ENCODE measurements at regions not wholly inside any gene's neighbourhood (a gene's known extent, or its start where the extent isn't known, plus 50 kb on each side); places are given as distances from the start of the nearest gene placed in this dataset.

- no peaks in the 10 kb centered on the region for H3K36me3 ChIP-seq (ENCODE audit: control insufficient read depth in 2 of 3, insufficient read depth in 3 of 3, low read length in 3 of 3)
These were observed 415.5 kb downstream of the LRATD1 start for GRCh38 chr2:15048000-15048399.

GRCh38 chr2:15049096-15049993 lies 416.8 kb downstream of the LRATD1 start:
- H3K27me3 ChIP-seq (ENCODE audit: control insufficient read depth, insufficient read depth, low read length) = no peaks in the 10 kb centered on the region
- H3K27ac ChIP-seq (ENCODE audit: low read depth in 2 of 2, low read length in 2 of 2) = no peak overlapping the region
- no peaks in the 10 kb centered on the region for H3K4me1 ChIP-seq (ENCODE audit: control insufficient read depth in 2 of 3, insufficient read depth in 2 of 3, low read depth in 1 of 3, low read length in 3 of 3)
- TF ChIP-seq CTCF (IDR thresholded peaks at IDR 0.05; ENCODE audit: borderline replicate concordance, extremely low read depth, insufficient read depth) = no peak
- no peak overlapping the region for H3K9ac ChIP-seq (ENCODE audit: low read length in 3 of 3)
- no peaks in the 10 kb centered on the region for H3K36me3 ChIP-seq (ENCODE audit: control insufficient read depth in 2 of 3, insufficient read depth in 3 of 3, low read length in 3 of 3)
- intact Hi-C loops (cut with DNase I) = no loop called here
- no peak for FAIRE-seq
- no peaks in the 10 kb centered on the region for H3K9me3 ChIP-seq (ENCODE audit: control insufficient read depth in 2 of 3, insufficient read depth in 1 of 3, low read length in 3 of 3)
- no peak overlapping the region for H3K4me3 ChIP-seq (ENCODE audit: low read length in 3 of 3)
- no peak for DNase-seq

More at GRCh38 chr2:15048000-15048399, 415.5 kb downstream of the LRATD1 start:
- no peaks in the 10 kb centered on the region for H3K9me3 ChIP-seq (ENCODE audit: control insufficient read depth in 2 of 3, insufficient read depth in 1 of 3, low read length in 3 of 3)
- DNase-seq = no peak
- no peak overlapping the region for H3K9ac ChIP-seq (ENCODE audit: low read length in 3 of 3)
- H3K4me3 ChIP-seq (ENCODE audit: low read length in 3 of 3) = no peak overlapping the region
- no peak for FAIRE-seq
- no peaks in the 10 kb centered on the region for H3K4me1 ChIP-seq (ENCODE audit: control insufficient read depth in 2 of 3, insufficient read depth in 2 of 3, low read depth in 1 of 3, low read length in 3 of 3)
- no peak overlapping the region for H3K27ac ChIP-seq (ENCODE audit: low read depth in 2 of 2, low read length in 2 of 2)
- H3K27me3 ChIP-seq (ENCODE audit: control insufficient read depth, insufficient read depth, low read length) = no peaks in the 10 kb centered on the region
- TF ChIP-seq CTCF (IDR thresholded peaks at IDR 0.05; ENCODE audit: borderline replicate concordance, extremely low read depth, insufficient read depth) = no peak
- intact Hi-C loops (cut with DNase I) = no loop called here

DNA sequence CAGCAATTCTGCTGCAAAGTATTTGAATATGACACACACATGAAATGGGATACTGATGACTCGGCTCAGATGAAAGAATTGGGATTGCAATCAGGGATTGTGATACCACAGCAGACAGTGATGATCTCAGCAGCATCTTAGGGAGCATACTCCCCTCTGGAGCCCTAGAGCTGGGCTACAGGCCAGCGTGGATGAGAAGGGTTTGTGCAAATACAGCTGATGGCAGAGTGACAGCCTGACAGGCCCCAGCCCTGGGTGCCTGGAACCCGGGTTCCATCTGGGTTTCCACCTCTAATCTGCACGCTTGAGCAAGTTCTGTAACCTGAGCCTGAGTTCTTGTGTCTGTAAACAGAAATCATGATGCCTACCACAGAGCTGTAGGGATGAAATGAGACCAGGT lies 418.0 kb downstream of the LRATD1 start:
- Histone ChIP-seq H3K9ac (ENCODE audit: low read length in 3 of 3) (no peak overlapping the region), H3K27ac (ENCODE audit: low read depth in 2 of 2, low read length in 2 of 2) (no peak overlapping the region), H3K27me3 (ENCODE audit: control insufficient read depth, insufficient read depth, low read length) (no peaks in the 10 kb centered on the region), H3K4me3 (ENCODE audit: low read length in 3 of 3) (no peak overlapping the region), H3K9me3 (ENCODE audit: control insufficient read depth in 2 of 3, insufficient read depth in 1 of 3, low read length in 3 of 3) (no peaks in the 10 kb centered on the region), H3K36me3 (ENCODE audit: control insufficient read depth in 2 of 3, insufficient read depth in 3 of 3, low read length in 3 of 3) (no peaks in the 10 kb centered on the region), H3K4me1 (ENCODE audit: control insufficient read depth in 2 of 3, insufficient read depth in 2 of 3, low read depth in 1 of 3, low read length in 3 of 3) (no peaks in the 10 kb centered on the region)
- FAIRE-seq (no peak), DNase-seq (peak in 3 of 5 donors; percentile 38 to 52 (median 48))
- no peak for TF ChIP-seq CTCF (IDR thresholded peaks at IDR 0.05; ENCODE audit: borderline replicate concordance, extremely low read depth, insufficient read depth)
- intact Hi-C loops (cut with DNase I) = no loop called here
